Skeletal muscle tissue (tissue), 3 donors: ENCODE measurements at regions not wholly inside any gene's neighbourhood (a gene's known extent, or its start where the extent isn't known, plus 50 kb on each side); places are given as distances from the start of the nearest gene placed in this dataset.

ENCODE experiments used
- H3K27ac ChIP-seq: one replicate; pipeline ENCODE4 v1.7.0; 2013; ENCODE audit warnings: mild to moderate bottlenecking, low read depth, low read length, inconsistent platforms
- H3K27me3 ChIP-seq, 3 donors: one replicate each; pipeline ENCODE4 v1.7.0; 2013; ENCODE audit warnings: low read length in 3 of 3; ENCODE audit not compliant: control insufficient read depth in 3 of 3, insufficient read depth in 3 of 3
- H3K36me3 ChIP-seq, 3 donors: one replicate each; pipeline ENCODE4 v1.7.0; 2013; ENCODE audit warnings: low read length in 3 of 3; ENCODE audit not compliant: control insufficient read depth in 3 of 3, insufficient read depth in 3 of 3
- H3K4me1 ChIP-seq, 3 donors: one replicate each; pipeline ENCODE4 v1.7.0; 2013; ENCODE audit warnings: low read length in 3 of 3, mild to moderate bottlenecking in 3 of 3; ENCODE audit not compliant: control insufficient read depth in 3 of 3, insufficient read depth in 3 of 3
- H3K4me3 ChIP-seq, 3 donors: one replicate each; pipeline ENCODE4 v1.7.0; 2013; ENCODE audit warnings: low read length in 3 of 3
- H3K9ac ChIP-seq, 3 donors: one replicate each; pipeline ENCODE4 v1.7.0; 2013; ENCODE audit warnings: low read length in 3 of 3, mild to moderate bottlenecking in 3 of 3, moderate library complexity in 2 of 3, low read depth in 1 of 3
- H3K9me3 ChIP-seq, 3 donors: one replicate each; pipeline ENCODE4 v1.7.0; 2013; ENCODE audit warnings: low read length in 3 of 3; ENCODE audit not compliant: control insufficient read depth in 3 of 3
- donor health status: Osteomylitis.

DNA sequence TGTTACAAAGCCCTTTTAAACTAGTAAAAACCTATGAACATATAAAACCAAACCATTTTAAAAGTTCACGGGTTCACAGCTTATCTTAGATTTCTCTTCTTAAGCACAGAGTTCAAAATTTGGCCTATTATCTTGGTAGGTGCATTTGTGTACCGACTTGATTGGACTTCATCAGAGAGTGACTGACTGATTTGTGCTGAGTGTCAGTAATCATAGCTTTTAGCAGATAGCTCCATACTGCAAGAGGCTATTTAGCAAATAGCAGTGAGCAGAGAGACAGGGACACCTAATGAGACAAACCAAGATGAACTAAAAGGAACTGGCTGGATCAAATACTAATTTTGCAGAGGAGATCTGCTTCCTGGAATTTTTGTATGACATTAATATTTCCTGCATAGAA, 274.5 kb downstream of the PRR16 start:
- Histone ChIP-seq H3K36me3 (no peaks in the 10 kb centered on the region), H3K4me1 (no peaks in the 10 kb centered on the region), H3K9ac (no peak overlapping the region), H3K27me3 (no peaks in the 10 kb centered on the region), H3K9me3 (no peaks in the 10 kb centered on the region), H3K27ac (no peak overlapping the region), H3K4me3 (no peak overlapping the region)

DNA sequence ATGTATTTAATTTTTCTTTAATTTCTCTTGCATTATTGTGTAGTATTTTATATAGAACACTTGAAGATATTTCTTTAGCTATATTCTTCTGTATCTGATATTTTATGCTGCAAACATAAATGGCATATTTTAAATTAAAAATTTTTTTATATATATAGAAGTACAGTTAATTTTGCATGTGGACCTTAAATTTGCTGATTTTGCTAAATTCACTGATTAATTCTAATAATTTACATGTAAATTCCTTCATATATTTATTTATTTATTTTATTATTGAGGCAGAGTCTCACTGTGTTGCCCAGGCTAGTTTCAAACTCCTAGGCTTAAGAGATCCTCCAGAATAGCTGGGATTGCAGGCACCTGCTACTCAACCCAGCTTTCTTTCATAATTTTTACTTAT, 276.9 kb downstream of the PRR16 start:
- Histone ChIP-seq H3K9me3 (no peaks in the 10 kb centered on the region), H3K4me3 (no peak overlapping the region), H3K9ac (no peak overlapping the region), H3K36me3 (no peaks in the 10 kb centered on the region), H3K27me3 (no peaks in the 10 kb centered on the region), H3K4me1 (no peaks in the 10 kb centered on the region), H3K27ac (no peak overlapping the region)

DNA sequence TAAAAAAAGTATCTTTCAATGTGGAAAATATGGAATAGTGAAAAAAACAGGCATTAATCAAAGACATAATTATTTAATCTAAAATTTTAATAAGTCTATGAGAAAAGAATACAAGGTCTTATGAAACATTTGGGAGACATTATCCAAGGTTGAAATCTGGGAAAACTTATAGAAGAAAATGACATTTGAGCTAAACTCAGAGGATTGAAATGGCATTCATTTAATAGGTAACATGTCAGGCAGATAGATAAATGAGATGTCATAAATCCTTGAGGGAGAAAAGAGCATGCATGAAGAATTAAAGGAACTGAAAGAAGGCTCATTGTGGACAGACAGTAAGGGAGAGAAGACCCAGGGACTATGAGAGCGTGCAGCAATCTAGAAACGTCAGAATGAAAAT, 284.4 kb downstream of the PRR16 start:
- Histone ChIP-seq H3K36me3 (no peaks in the 10 kb centered on the region), H3K27me3 (no peaks in the 10 kb centered on the region), H3K27ac (no peak overlapping the region), H3K9ac (no peak overlapping the region), H3K4me1 (no peaks in the 10 kb centered on the region), H3K4me3 (no peak overlapping the region), H3K9me3 (no peaks in the 10 kb centered on the region)

DNA sequence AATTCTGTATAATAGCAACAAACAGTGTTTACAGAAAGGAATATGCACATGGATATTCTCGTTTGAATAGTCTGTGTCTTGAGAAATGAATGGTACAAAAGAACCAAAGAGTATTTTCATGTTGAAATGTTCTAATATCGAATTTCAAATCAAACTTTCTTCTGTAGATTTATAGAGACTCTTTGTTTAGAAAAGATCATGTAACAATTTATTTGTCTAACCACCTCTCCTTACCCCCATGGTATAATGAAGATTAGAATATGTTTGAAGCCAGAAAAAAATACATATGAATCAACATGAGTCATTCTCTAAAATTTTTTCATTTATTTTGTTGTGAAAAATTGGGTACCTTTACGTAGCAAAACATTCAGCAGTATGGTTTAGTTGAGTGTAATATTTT, 285.6 kb downstream of the PRR16 start:
- H3K27me3 ChIP-seq: no peaks in the 10 kb centered on the region

DNA sequence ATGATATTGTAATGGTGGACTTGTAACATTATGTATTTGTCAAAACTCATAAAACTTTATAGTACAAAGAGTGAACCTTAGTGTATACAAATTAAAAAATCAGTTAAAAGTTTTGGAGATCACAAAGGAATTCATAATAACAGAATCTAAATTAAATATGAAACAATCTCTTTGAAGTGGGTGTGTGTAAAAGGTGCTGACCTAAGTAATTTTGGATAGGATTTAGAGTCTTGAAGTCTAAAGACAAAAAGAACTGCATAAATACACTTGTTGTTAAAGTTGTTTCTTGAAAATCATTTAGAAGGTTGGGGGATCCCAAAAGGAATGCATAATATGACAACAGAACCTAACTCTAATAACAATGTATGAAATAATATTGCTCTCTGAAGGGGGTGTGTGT, 295.5 kb downstream of the PRR16 start:
- H3K4me1 ChIP-seq: no peaks in the 10 kb centered on the region
- no peaks in the 10 kb centered on the region for H3K36me3 ChIP-seq
- no peak overlapping the region for H3K27ac ChIP-seq
- H3K9ac ChIP-seq: no peak overlapping the region
- no peaks in the 10 kb centered on the region for H3K27me3 ChIP-seq
- no peak overlapping the region for H3K4me3 ChIP-seq
- H3K9me3 ChIP-seq: peaks cover 0 to 4% (median 3%) of the 10 kb centered on the region in 3 donors

More for the DNA sequence above, 285.6 kb downstream of the PRR16 start:
- Histone ChIP-seq H3K4me1 (no peaks in the 10 kb centered on the region), H3K4me3 (no peak overlapping the region), H3K27ac (no peak overlapping the region), H3K9ac (no peak overlapping the region), H3K36me3 (no peaks in the 10 kb centered on the region), H3K9me3 (no peaks in the 10 kb centered on the region)

DNA sequence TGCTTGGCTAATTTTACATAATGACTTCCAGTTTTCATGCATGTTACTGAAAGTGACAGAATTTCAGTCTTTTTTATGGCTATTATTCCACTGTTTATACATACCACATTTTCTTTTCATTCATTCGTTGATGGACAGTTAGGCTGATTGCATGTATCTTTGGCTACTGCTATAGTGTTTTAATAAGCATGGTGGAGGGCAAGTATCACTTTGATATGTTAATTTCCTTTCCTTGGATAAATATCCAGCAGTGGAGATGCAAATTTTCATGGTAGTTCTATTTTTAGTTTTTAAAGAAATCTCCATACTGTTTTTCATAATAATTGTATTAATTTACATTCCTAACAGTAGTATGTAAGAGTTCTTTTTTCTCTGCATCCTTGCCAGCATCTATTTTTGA, 297.9 kb downstream of the PRR16 start:
- Histone ChIP-seq H3K9me3 (no peaks in the 10 kb centered on the region), H3K27ac (no peak overlapping the region), H3K36me3 (no peaks in the 10 kb centered on the region), H3K27me3 (no peaks in the 10 kb centered on the region), H3K4me1 (no peaks in the 10 kb centered on the region), H3K9ac (no peak overlapping the region), H3K4me3 (no peak overlapping the region)

DNA sequence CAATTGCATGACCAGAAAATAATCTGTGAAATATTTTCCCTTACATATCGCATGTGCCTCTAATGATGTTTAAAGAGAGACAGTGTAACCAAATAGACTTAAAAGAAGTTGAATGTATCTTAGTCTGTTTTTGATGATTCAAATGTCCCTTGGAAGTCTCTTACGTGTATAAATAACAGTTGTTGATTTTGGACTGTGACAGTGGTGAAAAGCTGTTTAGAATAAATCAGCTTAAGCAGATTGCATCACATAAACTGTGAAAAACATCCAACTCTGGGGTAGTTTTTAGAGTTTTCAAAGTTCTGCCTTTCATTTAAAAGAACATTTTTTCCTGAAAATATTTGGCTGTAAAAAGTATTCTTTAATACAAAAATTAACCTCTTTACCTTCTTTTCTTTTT, 301.1 kb downstream of the PRR16 start:
- H3K27me3 ChIP-seq: no peaks in the 10 kb centered on the region
- H3K4me1 ChIP-seq: no peaks in the 10 kb centered on the region
- H3K9ac ChIP-seq: no peak overlapping the region
- no peak overlapping the region for H3K4me3 ChIP-seq
- no peaks in the 10 kb centered on the region for H3K9me3 ChIP-seq
- H3K36me3 ChIP-seq: no peaks in the 10 kb centered on the region
- no peak overlapping the region for H3K27ac ChIP-seq

DNA sequence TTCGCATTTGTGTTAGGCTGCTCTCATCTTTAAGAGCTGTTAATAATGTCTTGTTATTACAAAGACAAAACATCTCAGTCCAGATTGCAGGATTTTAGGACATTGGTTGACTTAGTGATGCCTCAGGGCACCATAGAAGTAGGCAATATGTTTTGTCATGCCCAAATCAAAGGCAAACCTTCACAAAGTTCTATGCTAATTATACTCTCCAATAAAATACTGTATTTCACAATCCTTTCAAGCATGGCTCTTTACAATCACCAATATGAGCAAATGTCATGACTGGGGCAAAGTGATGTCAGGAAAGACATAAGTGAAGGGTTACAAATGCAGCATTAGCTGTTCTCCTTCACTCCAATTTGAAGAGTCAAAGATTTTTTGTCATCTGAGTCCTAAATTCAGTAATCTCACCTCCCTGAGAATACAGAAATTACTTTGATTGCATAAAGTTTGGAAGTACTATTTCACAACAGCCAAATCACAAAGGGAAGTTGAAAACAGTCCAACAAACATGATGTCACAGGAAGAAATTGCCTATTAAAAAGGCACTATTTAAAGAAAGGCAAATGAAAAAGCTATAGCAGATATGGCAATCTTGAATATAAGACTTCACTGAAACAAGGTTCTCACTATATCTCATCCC, 303.2 kb downstream of the PRR16 start:
- no peak overlapping the region for H3K27ac ChIP-seq
- H3K4me3 ChIP-seq: no peak overlapping the region
- no peak overlapping the region for H3K9ac ChIP-seq
- no peaks in the 10 kb centered on the region for H3K27me3 ChIP-seq
- no peaks in the 10 kb centered on the region for H3K9me3 ChIP-seq
- H3K36me3 ChIP-seq: no peaks in the 10 kb centered on the region
- no peaks in the 10 kb centered on the region for H3K4me1 ChIP-seq

DNA sequence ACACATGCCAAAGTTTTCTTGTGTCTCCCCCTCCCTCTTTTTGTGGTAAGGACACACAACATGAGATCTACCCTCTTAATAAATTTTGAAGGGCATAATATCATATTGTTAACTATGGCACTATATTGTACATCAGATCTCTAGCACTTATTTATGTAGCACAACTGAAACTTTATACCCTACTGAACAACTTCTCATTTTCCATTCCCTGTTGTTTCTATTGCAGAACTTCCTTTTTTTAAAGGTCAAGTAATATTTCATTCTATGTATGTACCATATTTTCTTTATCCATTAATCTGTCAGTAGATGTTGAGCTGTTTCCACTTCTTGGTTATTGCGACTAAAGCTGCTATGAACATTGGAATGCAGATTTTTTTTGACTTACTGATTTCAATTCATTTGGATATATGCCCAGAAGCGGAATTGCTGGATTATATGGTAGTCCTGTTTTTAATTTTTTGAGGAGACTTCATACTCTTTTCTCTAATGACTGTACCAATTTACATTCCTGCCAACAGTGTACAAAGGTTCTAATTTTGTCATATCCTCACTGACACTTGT, 305.3 kb downstream of the PRR16 start:
- H3K27ac ChIP-seq: no peak overlapping the region
- no peaks in the 10 kb centered on the region for H3K27me3 ChIP-seq
- no peaks in the 10 kb centered on the region for H3K9me3 ChIP-seq
- H3K4me1 ChIP-seq: no peaks in the 10 kb centered on the region
- H3K4me3 ChIP-seq: no peak overlapping the region
- no peaks in the 10 kb centered on the region for H3K36me3 ChIP-seq
- no peak overlapping the region for H3K9ac ChIP-seq

DNA sequence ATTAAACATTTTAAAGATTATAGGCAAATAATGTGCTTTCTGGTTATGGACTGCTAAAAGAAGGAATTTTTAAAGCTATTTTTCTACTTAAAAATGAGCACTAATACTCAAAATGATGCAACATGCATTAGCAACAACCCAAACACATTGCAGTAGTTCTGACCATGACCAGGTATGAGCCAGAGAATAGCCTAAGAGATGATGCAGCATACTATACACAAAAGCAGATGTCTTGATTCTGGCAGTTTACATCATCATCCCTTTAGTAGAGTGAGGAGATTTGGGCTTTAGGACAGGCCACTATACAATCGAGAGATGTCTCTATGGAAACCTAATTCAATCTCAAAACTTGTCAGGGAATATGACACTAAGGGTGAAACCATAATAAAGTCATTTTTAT, 307.1 kb downstream of the PRR16 start:
- no peaks in the 10 kb centered on the region for H3K27me3 ChIP-seq
- H3K4me1 ChIP-seq: no peaks in the 10 kb centered on the region
- H3K4me3 ChIP-seq: no peak overlapping the region
- H3K9me3 ChIP-seq: no peaks in the 10 kb centered on the region
- no peaks in the 10 kb centered on the region for H3K36me3 ChIP-seq
- H3K9ac ChIP-seq: no peak overlapping the region
- no peak overlapping the region for H3K27ac ChIP-seq
